HepG2 (cell line): ENCODE measurements at regions not wholly inside any gene's neighbourhood (a gene's known extent, or its start where the extent isn't known, plus 50 kb on each side); places are given as distances from the start of the nearest gene placed in this dataset.
A peak's percentile ranks its signal among the peaks of the same experiment; 100 is the strongest.

ENCODE experiments used
- CENPT ChIP-seq: sonication (generic); formaldehyde crosslinking; IDR thresholded peaks from 2 replicates; pipeline ENCODE4 v1.8.0; 2022; ENCODE audit warnings: low read depth, mild to moderate bottlenecking, moderate library complexity, missing genetic modification reagents
- CREB1 ChIP-seq, 2 experiments: fragments of 450-650 bp in 1 of 2; IDR thresholded peaks; 2 replicates each; pipeline ENCODE4 v1.6.1; 2016 to 2017; ENCODE audit warnings: control low read depth in 1 of 2, mild to moderate bottlenecking in 1 of 2, missing compliant biosample characterization in 1 of 2, missing genetic modification characterization in 1 of 2
- GMEB1 ChIP-seq: sonication (generic); formaldehyde crosslinking; IDR thresholded peaks from 2 replicates; pipeline ENCODE4 v1.5.1; 2020; ENCODE audit warnings: missing genetic modification reagents, mild to moderate bottlenecking, borderline replicate concordance
- KIAA2018 ChIP-seq: sonication (generic); formaldehyde crosslinking; IDR thresholded peaks from 2 replicates; pipeline ENCODE4 v1.5.0; 2020; ENCODE audit warnings: mild to moderate bottlenecking, missing genetic modification reagents, borderline replicate concordance
- MAFG ChIP-seq: sonication (generic); formaldehyde crosslinking; IDR thresholded peaks from 2 replicates; pipeline ENCODE4 v1.5.1; 2020; ENCODE audit warnings: mild to moderate bottlenecking, missing genetic modification reagents
- MIXL1 ChIP-seq: IDR thresholded peaks from 2 replicates; pipeline ENCODE4 v1.6.1; 2016
- MTA1 ChIP-seq: sonication (generic); formaldehyde crosslinking; IDR thresholded peaks from 2 replicates; pipeline ENCODE4 v1.4.0; 2020; ENCODE audit warnings: missing genetic modification reagents, mild to moderate bottlenecking, borderline replicate concordance
- PHB2 ChIP-seq: fragments of 450-650 bp; IDR thresholded peaks from 2 replicates; pipeline ENCODE4 v1.6.1; 2018; ENCODE audit not compliant: partially characterized antibody
- TCF7 ChIP-seq: sonication (generic); IDR thresholded peaks from 2 replicates; pipeline ENCODE4 v1.6.1; 2016; ENCODE audit warnings: antibody characterized with exemption, low read depth
- TEF ChIP-seq: sonication (generic); formaldehyde crosslinking; IDR thresholded peaks from 2 replicates; pipeline ENCODE4 v1.5.0; 2020; ENCODE audit warnings: missing genetic modification reagents
- ZBTB44 ChIP-seq: sonication (generic); formaldehyde crosslinking; IDR thresholded peaks from 2 replicates; pipeline ENCODE4 v1.4.0; 2020; ENCODE audit warnings: missing genetic modification reagents
- ZNF615 ChIP-seq: sonication (generic); formaldehyde crosslinking; IDR thresholded peaks from 2 replicates; pipeline ENCODE4 v1.5.0; 2020; ENCODE audit warnings: mild to moderate bottlenecking, missing genetic modification reagents, borderline replicate concordance
- ZNF878 ChIP-seq: sonication (generic); formaldehyde crosslinking; IDR thresholded peaks from 2 replicates; pipeline ENCODE4 v1.8.1; 2023; ENCODE audit warnings: mild to moderate bottlenecking, missing genetic modification reagents, moderate library complexity

DNA sequence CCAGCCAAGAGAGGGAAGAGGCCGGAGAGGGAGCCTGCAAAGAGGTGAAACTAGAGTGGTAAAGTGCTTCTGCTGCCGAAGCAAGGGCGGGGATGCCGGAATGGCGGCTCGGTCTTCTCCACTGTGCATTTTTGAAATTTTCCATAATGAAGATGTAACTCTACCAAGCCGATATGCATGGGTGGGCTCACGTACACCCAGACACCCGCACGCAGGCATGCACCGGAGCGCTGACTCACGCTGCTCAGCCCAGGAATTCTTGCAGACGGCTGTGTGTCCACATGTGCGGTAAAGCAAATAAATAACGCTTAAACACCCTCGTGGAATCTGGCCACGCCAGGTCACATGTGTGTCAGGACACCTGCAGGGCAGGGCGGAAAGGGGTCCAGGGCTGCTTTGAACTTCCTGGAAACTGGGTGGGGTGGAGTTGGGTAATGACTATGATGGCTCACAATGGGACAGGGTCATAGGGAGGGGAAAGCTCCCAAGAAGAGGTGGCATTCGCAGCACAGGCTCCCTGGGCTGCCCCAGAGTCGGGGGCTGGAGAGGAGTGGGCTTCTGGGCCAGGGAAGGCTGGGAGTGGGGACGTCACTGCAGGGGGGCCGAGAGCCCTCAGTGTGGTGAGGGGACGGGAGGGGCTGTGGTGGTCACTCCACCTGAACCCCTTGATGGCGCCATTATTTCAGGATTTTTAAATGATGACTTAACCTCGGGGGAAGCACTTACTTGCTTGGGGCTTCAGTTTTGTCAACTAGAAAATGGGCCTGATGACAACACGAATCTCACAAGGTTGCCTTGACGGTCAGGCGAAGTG, 265.5 kb downstream of the PARN start (continued):
- TF ChIP-seq TEF (CRISPR knock-in tag), result no peak
- TF ChIP-seq CENPT (CRISPR knock-in tag), result no peak
- TF ChIP-seq MAFG (CRISPR knock-in tag), result peak; percentile 92
- TF ChIP-seq MTA1, result peak; percentile 99
- TF ChIP-seq ZNF878, result peak; percentile 95
- peak; percentile 60; the same call in 1 of the 2 replicates for TF ChIP-seq ZBTB44 (CRISPR knock-in tag)
- no peak for TF ChIP-seq ZNF615
- TF ChIP-seq GMEB1 (CRISPR knock-in tag), result peak; percentile 85
- TF ChIP-seq TCF7, result peak; percentile 95
- TF ChIP-seq KIAA2018, result peak; percentile 50; the same call in 1 of the 2 replicates
- no peak for TF ChIP-seq PHB2
- TF ChIP-seq MIXL1 (CRISPR knock-in tag), result peak; percentile 95; the same call in 1 of the 2 replicates
- peak; percentile 62; the same call in 1 of the 2 replicates for TF ChIP-seq CREB1 (IDR thresholded peaks at IDR 0.05)
- peak; percentile 88; the same call in 1 of the 2 replicates for TF ChIP-seq CREB1 (CRISPR knock-in tag; IDR thresholded peaks at IDR 0.05)
